ENCODE measurements at regions not wholly inside any gene's neighbourhood (a gene's known extent, or its start where the extent isn't known, plus 50 kb on each side); places are given as distances from the start of the nearest gene placed in this dataset.

- ATAC-seq = no peak
- TF ChIP-seq ARNTL (CRISPR knock-in tag; IDR thresholded peaks at IDR 0.05; ENCODE audit: borderline replicate concordance, low read depth) (no peak), PPARA (CRISPR knock-in tag; IDR thresholded peaks at IDR 0.05; ENCODE audit: borderline replicate concordance) (no peak), TCF4 (CRISPR knock-in tag; IDR thresholded peaks at IDR 0.05; ENCODE audit: borderline replicate concordance) (no peak), ZFP30 (CRISPR knock-in tag; IDR thresholded peaks at IDR 0.05) (no peak), POU6F1 (CRISPR knock-in tag; IDR thresholded peaks at IDR 0.05; ENCODE audit: borderline replicate concordance, low read depth) (no peak), GLIS3 (CRISPR knock-in tag; IDR thresholded peaks at IDR 0.05) (no peak), ISL1 (CRISPR knock-in tag; IDR thresholded peaks at IDR 0.05) (no peak), ZFP3 (CRISPR knock-in tag; IDR thresholded peaks at IDR 0.05) (no peak), SNAI2 (CRISPR knock-in tag; IDR thresholded peaks at IDR 0.05) (no peak), ESRRG (CRISPR knock-in tag; IDR thresholded peaks at IDR 0.05) (no peak), ZC3H10 (CRISPR knock-in tag; IDR thresholded peaks at IDR 0.05) (no peak), ZNF8 (CRISPR knock-in tag; IDR thresholded peaks at IDR 0.05) (no peak), PATZ1 (CRISPR knock-in tag; IDR thresholded peaks at IDR 0.05; ENCODE audit: borderline replicate concordance) (no peak)
These were observed 259.2 kb downstream of the PCDH7 start for GRCh38 chr4:30979402-30979801.

GRCh38 chr4:30989508-30989907, 269.3 kb downstream of the PCDH7 start:
- no peak for TF ChIP-seq CREB5 (CRISPR knock-in tag; IDR thresholded peaks at IDR 0.05; ENCODE audit: low read depth)
- TF ChIP-seq ISL1 (CRISPR knock-in tag; IDR thresholded peaks at IDR 0.05) = no peak
- no peak for TF ChIP-seq OSR1 (CRISPR knock-in tag; IDR thresholded peaks at IDR 0.05)
- TF ChIP-seq ZNF70 (CRISPR knock-in tag; IDR thresholded peaks at IDR 0.05) = no peak
- no peak for TF ChIP-seq ZC3H10 (CRISPR knock-in tag; IDR thresholded peaks at IDR 0.05)
- no peak for TF ChIP-seq BACH2 (CRISPR knock-in tag; IDR thresholded peaks at IDR 0.05; ENCODE audit: borderline replicate concordance)
- TF ChIP-seq ZNF565 (CRISPR knock-in tag; conservative IDR thresholded peaks at IDR 0.05; ENCODE audit: low read depth) = no peak
- no peak for ATAC-seq

GRCh38 chr4:30996841-30997240, 276.7 kb downstream of the PCDH7 start:
- TF ChIP-seq PPARA (CRISPR knock-in tag; IDR thresholded peaks at IDR 0.05; ENCODE audit: borderline replicate concordance) = no peak
- TF ChIP-seq ZNF70 (CRISPR knock-in tag; IDR thresholded peaks at IDR 0.05) = no peak
- no peak for TF ChIP-seq ZFP3 (CRISPR knock-in tag; IDR thresholded peaks at IDR 0.05)
- no peak for TF ChIP-seq OSR1 (CRISPR knock-in tag; IDR thresholded peaks at IDR 0.05)
- no peak for TF ChIP-seq TSHZ2 (CRISPR knock-in tag; IDR thresholded peaks at IDR 0.05)
- ATAC-seq = no peak

- no peak for ATAC-seq
- no peak for TF ChIP-seq ZNF8 (CRISPR knock-in tag; IDR thresholded peaks at IDR 0.05)
- TF ChIP-seq CSRNP3 (CRISPR knock-in tag; IDR thresholded peaks at IDR 0.05) = no peak
- no peak for TF ChIP-seq RARB (CRISPR knock-in tag; IDR thresholded peaks at IDR 0.05)
- no peak for TF ChIP-seq GLIS3 (CRISPR knock-in tag; IDR thresholded peaks at IDR 0.05)
- no peak for TF ChIP-seq ZNF70 (CRISPR knock-in tag; IDR thresholded peaks at IDR 0.05)
- TF ChIP-seq TSHZ2 (CRISPR knock-in tag; IDR thresholded peaks at IDR 0.05) = no peak
- TF ChIP-seq OSR1 (CRISPR knock-in tag; IDR thresholded peaks at IDR 0.05) = no peak
These were observed 284.9 kb downstream of the PCDH7 start for GRCh38 chr4:31005037-31005436.

Measured in SK-N-SH treated with all-trans-retinoic acid at 6 μM for 48 hours (cell line).